Activated CD8-positive, alpha-beta memory T cell treated with anti-CD3 and anti-CD28 coated beads for 36 hours (primary cell): ENCODE measurements at regions not wholly inside any gene's neighbourhood (a gene's known extent, or its start where the extent isn't known, plus 50 kb on each side); places are given as distances from the start of the nearest gene placed in this dataset.

Experiments
- CTCF ChIA-PET: fragments of 350-600 bp; sonication (Branson Sonifier 250); formaldehyde crosslinking; loops from one replicate; lab custom pipeline; 2021; ENCODE audit warnings: antibody characterized with exemption; lab: Charles Lee
- POLR2A ChIA-PET: fragments of 350-600 bp; sonication (Branson Sonifier 250); formaldehyde crosslinking; loops from one replicate; lab custom pipeline; 2021; ENCODE audit warnings: antibody characterized with exemption; lab: Charles Lee

GRCh38 chr16:56140645-56141044, 50.6 kb upstream of the GNAO1 start:
- CTCF ChIA-PET: no interaction called here

GRCh38 chr16:56137269-56137668, 54.0 kb upstream of the GNAO1 start:
- ChIA-PET CTCF (no interaction called here), POLR2A (no interaction called here)

More at GRCh38 chr16:56140645-56141044, 50.6 kb upstream of the GNAO1 start:
- POLR2A ChIA-PET: no interaction called here

- ChIA-PET CTCF (no interaction called here), POLR2A (no interaction called here)
Measured at GRCh38 chr16:56136256-56136655, 55.0 kb upstream of the GNAO1 start.

GRCh38 chr16:56134790-56135189, 56.5 kb upstream of the GNAO1 start:
- POLR2A ChIA-PET: no interaction called here
- CTCF ChIA-PET: no interaction called here

- CTCF ChIA-PET: no interaction called here
- POLR2A ChIA-PET: no interaction called here
Measured at GRCh38 chr16:56125922-56126321, 65.4 kb upstream of the GNAO1 start.

GRCh38 chr16:56122251-56122650, 69.0 kb upstream of the GNAO1 start:
- ChIA-PET POLR2A (no interaction called here), CTCF (no interaction called here)

GRCh38 chr16:56121156-56121500, 70.2 kb upstream of the GNAO1 start:
- CTCF ChIA-PET: no interaction called here
- POLR2A ChIA-PET: no interaction called here

GRCh38 chr16:56120447-56121155, 70.7 kb upstream of the GNAO1 start:
- ChIA-PET POLR2A (no interaction called here), CTCF (no interaction called here)

GRCh38 chr16:56119133-56119532, 72.2 kb upstream of the GNAO1 start:
- POLR2A ChIA-PET: interaction anchor here (0.6 kb wide), 1 partner anchor 166 kb away, joined by 3 read pairs; no protein-coding TSS in a partner anchor
- CTCF ChIA-PET: interaction anchor here (1.5 kb wide), 1 partner anchor 84 kb away, joined by 4 read pairs; no protein-coding TSS in a partner anchor

GRCh38 chr16:56116577-56116964, 74.7 kb upstream of the GNAO1 start:
- ChIA-PET CTCF (no interaction called here), POLR2A (no interaction called here)

GRCh38 chr16:56115817-56116576, 75.3 kb upstream of the GNAO1 start:
- ChIA-PET CTCF (no interaction called here), POLR2A (no interaction called here)

GRCh38 chr16:56113223-56113622, 78.1 kb upstream of the GNAO1 start:
- ChIA-PET CTCF (no interaction called here), POLR2A (no interaction called here)

- ChIA-PET POLR2A (no interaction called here), CTCF (no interaction called here)
Measured at GRCh38 chr16:56111100-56111499, 80.2 kb upstream of the GNAO1 start.

- CTCF ChIA-PET: no interaction called here
- POLR2A ChIA-PET: no interaction called here
Measured at GRCh38 chr16:56109994-56110393, 81.3 kb upstream of the GNAO1 start.

GRCh38 chr16:56109205-56109604, 82.1 kb upstream of the GNAO1 start:
- POLR2A ChIA-PET: no interaction called here
- CTCF ChIA-PET: no interaction called here

- ChIA-PET CTCF (no interaction called here), POLR2A (no interaction called here)
Measured at GRCh38 chr16:56108724-56109123, 82.6 kb upstream of the GNAO1 start.

GRCh38 chr16:56108056-56108471, 83.2 kb upstream of the GNAO1 start:
- POLR2A ChIA-PET: no interaction called here
- CTCF ChIA-PET: no interaction called here

- ChIA-PET POLR2A (no interaction called here), CTCF (no interaction called here)
Measured at GRCh38 chr16:56106527-56106926, 84.8 kb upstream of the GNAO1 start.

- ChIA-PET CTCF (no interaction called here), POLR2A (no interaction called here)
Measured at GRCh38 chr16:56102906-56103305, 88.4 kb upstream of the GNAO1 start.

GRCh38 chr16:56102183-56102686, 89.1 kb upstream of the GNAO1 start:
- CTCF ChIA-PET: no interaction called here
- POLR2A ChIA-PET: no interaction called here

- POLR2A ChIA-PET: no interaction called here
- CTCF ChIA-PET: no interaction called here
Measured at GRCh38 chr16:56101480-56101879, 89.8 kb upstream of the GNAO1 start.
